T-cell (primary cell): ENCODE measurements at regions not wholly inside any gene's neighbourhood (a gene's known extent, or its start where the extent isn't known, plus 50 kb on each side); places are given as distances from the start of the nearest gene placed in this dataset.
"Not testable (repeated sequence)": the region's sequence is repeated elsewhere in the genome, so short reads cannot be mapped to it uniquely, and the experiment has no call there.

Experiments used
- ATAC-seq, 4 experiments: fragments of 200-7000 bp in 3 of 4; fragments of 150-1000 bp in 1 of 4; cut with Tn5 transposase; replicated peaks in 1 of 4; 1 replicate in 3 of 4; 2 replicates in 1 of 4; pipeline ENCODE4 v1.10.0; 2021; ENCODE audit warnings: moderate library complexity in 3 of 4, mild to moderate bottlenecking in 2 of 4, moderate number of reproducible peaks in 1 of 4
- CTCF ChIA-PET, 2 donors: fragments of 300-600 bp; sonication (Branson Sonifier 250); formaldehyde crosslinking; loops; one replicate each; lab custom pipeline; 2022; ENCODE audit warnings: antibody characterized with exemption in 2 of 2; lab: Charles Lee
- POLR2A ChIA-PET, 2 donors: fragments of 300-600 bp; sonication (Branson Sonifier 250); formaldehyde crosslinking; loops; one replicate each; lab custom pipeline; 2022; ENCODE audit warnings: antibody characterized with exemption in 2 of 2; lab: Charles Lee
- DNase-seq, 35 experiments: peaks; one replicate each; pipeline versions ENCODE4 v3.0.0 to v3.0.0-alpha.2; 2013 to 2023
- H3K27ac ChIP-seq: one replicate; pipeline ENCODE4 v1.5.1; 2013; ENCODE audit warnings: low read length
- H3K27me3 ChIP-seq, 2 experiments: replicated peaks in 1 of 2; 1 replicate in 1 of 2; 2 replicates in 1 of 2; pipeline versions ENCODE4 v1.6.1 to v1.7.0; 2013; ENCODE audit warnings: low read length in 1 of 2, mixed read lengths in 1 of 2; ENCODE audit not compliant: control insufficient read depth in 2 of 2, insufficient read depth in 2 of 2; ENCODE audit errors: extremely low read depth in 1 of 2
- H3K36me3 ChIP-seq, 2 donors: 1 replicate in 1 of 2; 2 replicates in 1 of 2; pipeline versions ENCODE4 v1.6.1 to v1.7.0; 2013; ENCODE audit warnings: low read length in 1 of 2; ENCODE audit not compliant: control insufficient read depth in 2 of 2, insufficient read depth in 1 of 2; ENCODE audit errors: extremely low read depth in 1 of 2
- H3K4me1 ChIP-seq, 2 experiments: 1 replicate in 1 of 2; 2 replicates in 1 of 2; pipeline versions ENCODE4 v1.6.1 to v1.7.0; 2013; ENCODE audit warnings: low read length in 2 of 2, mixed read lengths in 1 of 2; ENCODE audit not compliant: insufficient read depth in 2 of 2, control insufficient read depth in 1 of 2; ENCODE audit errors: extremely low read depth in 1 of 2
- H3K4me3 ChIP-seq, 2 donors: 1 replicate in 1 of 2; 2 replicates in 1 of 2; pipeline versions ENCODE4 v1.5.1 to v1.7.0; 2013; ENCODE audit warnings: mild to moderate bottlenecking in 2 of 2, low read length in 1 of 2, moderate library complexity in 1 of 2; ENCODE audit not compliant: control insufficient read depth in 1 of 2; ENCODE audit errors: extremely low read depth in 1 of 2
- H3K9me3 ChIP-seq: 2 replicates; pipeline ENCODE4 v1.7.0; 2013
- H3K27ac Mint-ChIP-seq, 2 donors: one replicate each; pipeline ENCODE4 v1.8.0; 2020 to 2021; ENCODE audit warnings: mild to moderate bottlenecking in 2 of 2, mixed read lengths in 2 of 2
- H3K27me3 Mint-ChIP-seq, 2 donors: one replicate each; pipeline ENCODE4 v1.8.0; 2021 to 2022; ENCODE audit warnings: mixed read lengths in 2 of 2
- H3K36me3 Mint-ChIP-seq: one replicate; pipeline ENCODE4 v1.8.0; 2021; ENCODE audit warnings: mixed read lengths
- H3K4me1 Mint-ChIP-seq, 3 donors: one replicate each; pipeline ENCODE4 v1.8.0; 2020 to 2022; ENCODE audit warnings: mixed read lengths in 3 of 3, mild to moderate bottlenecking in 1 of 3
- H3K4me3 Mint-ChIP-seq, 3 donors: one replicate each; pipeline ENCODE4 v1.8.0; 2020 to 2022; ENCODE audit warnings: mild to moderate bottlenecking in 3 of 3, mixed read lengths in 3 of 3, moderate library complexity in 3 of 3
- H3K9me3 Mint-ChIP-seq, 3 donors: one replicate each; pipeline ENCODE4 v1.8.0; 2020 to 2022; ENCODE audit warnings: mixed read lengths in 3 of 3
- WGBS: methylation state at CpG from one replicate; pipeline ENCODE4 v1.1.5; 2013; ENCODE audit warnings: missing lambda C conversion rate; ENCODE audit not compliant: insufficient coverage; 5-methylcytosine and 5-hydroxymethylcytosine counted together

- Histone ChIP-seq H3K27ac (no peak overlapping the region), H3K27me3 (no peaks in the 10 kb centered on the region), H3K9me3 (no peaks in the 10 kb centered on the region), H3K4me1 (no peaks in the 10 kb centered on the region), H3K36me3 (no peaks in the 10 kb centered on the region), H3K4me3 (no peak overlapping the region)
- no peak overlapping the region for H3K4me3 Mint-ChIP-seq
- H3K4me1 Mint-ChIP-seq = no peaks in the 10 kb centered on the region
- DNase-seq (no peak), ATAC-seq (no peak)
- no peaks in the 10 kb centered on the region for H3K27me3 Mint-ChIP-seq
- ChIA-PET CTCF (no interaction called here), POLR2A (no interaction called here)
- peaks cover 4 to 16% (median 12%) of the 10 kb centered on the region in 3 donors for H3K9me3 Mint-ChIP-seq
- H3K36me3 Mint-ChIP-seq = no peaks in the 10 kb centered on the region
- H3K27ac Mint-ChIP-seq = no peak overlapping the region
- no CpG with 5 or more reads among the region's 1 CpG for WGBS
Observed at GRCh38 chr5:83817591-83817990, 96.9 kb upstream of the HAPLN1 start.

- Mint-ChIP-seq H3K9me3 (peaks cover 3 to 17% (median 7%) of the 10 kb centered on the region in 3 donors), H3K27me3 (no peaks in the 10 kb centered on the region), H3K36me3 (no peaks in the 10 kb centered on the region), H3K27ac (no peak overlapping the region), H3K4me1 (no peaks in the 10 kb centered on the region), H3K4me3 (no peak overlapping the region)
- no peak for DNase-seq
- no CpG with 5 or more reads among the region's 2 CpGs for WGBS
- ChIA-PET CTCF (no interaction called here), POLR2A (no interaction called here)
- no peaks in the 10 kb centered on the region for H3K9me3 ChIP-seq
- ATAC-seq = no peak
- no peaks in the 10 kb centered on the region for H3K36me3 ChIP-seq
- no peak overlapping the region for H3K27ac ChIP-seq
- no peaks in the 10 kb centered on the region for H3K4me1 ChIP-seq
- no peaks in the 10 kb centered on the region for H3K27me3 ChIP-seq
- H3K4me3 ChIP-seq = no peak overlapping the region
Observed at GRCh38 chr5:83815661-83816060, 95.0 kb upstream of the HAPLN1 start.

DNA sequence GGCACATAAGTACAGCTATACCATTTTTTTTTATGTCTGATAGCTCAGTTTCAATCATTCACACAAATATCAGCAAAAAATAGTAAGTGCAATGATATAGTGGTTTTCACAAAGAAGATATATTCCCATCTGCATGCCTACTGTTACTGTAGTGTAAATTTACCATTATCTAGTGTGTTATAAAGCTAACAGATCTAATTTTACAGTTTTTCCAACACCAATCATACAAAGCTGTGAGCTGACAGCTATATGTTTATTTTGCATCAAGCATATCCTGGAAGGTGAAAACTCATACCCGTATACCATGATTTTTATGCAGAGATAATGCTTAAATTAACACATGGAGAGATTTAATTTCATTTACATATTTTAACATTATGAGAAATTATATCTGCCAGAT lies 89.9 kb upstream of the HAPLN1 start:
- Mint-ChIP-seq H3K27ac (no peak overlapping the region), H3K4me3 (no peak overlapping the region), H3K4me1 (no peaks in the 10 kb centered on the region), H3K9me3 (peaks cover 0 to 11% (median 7%) of the 10 kb centered on the region in 3 donors), H3K36me3 (no peaks in the 10 kb centered on the region), H3K27me3 (no peaks in the 10 kb centered on the region)
- no CpG with 5 or more reads among the region's 1 CpG for WGBS
- Histone ChIP-seq H3K9me3 (no peaks in the 10 kb centered on the region), H3K36me3 (no peaks in the 10 kb centered on the region), H3K27me3 (no peaks in the 10 kb centered on the region), H3K4me3 (no peak overlapping the region), H3K27ac (no peak overlapping the region), H3K4me1 (no peaks in the 10 kb centered on the region)
- ChIA-PET POLR2A (no interaction called here), CTCF (no interaction called here)
- DNase-seq (no peak), ATAC-seq (no peak)

GRCh38 chr5:83802686-83803085 lies 82.0 kb upstream of the HAPLN1 start:
- Histone ChIP-seq H3K4me3 (no peak overlapping the region), H3K36me3 (no peaks in the 10 kb centered on the region), H3K9me3 (no peaks in the 10 kb centered on the region), H3K4me1 (no peaks in the 10 kb centered on the region), H3K27ac (no peak overlapping the region), H3K27me3 (no peaks in the 10 kb centered on the region)
- CTCF ChIA-PET = no interaction called here
- Mint-ChIP-seq H3K4me3 (no peak overlapping the region), H3K27ac (no peak overlapping the region), H3K9me3 (peaks cover 0 to 6% (median 0%) of the 10 kb centered on the region in 3 donors), H3K4me1 (no peaks in the 10 kb centered on the region), H3K27me3 (no peaks in the 10 kb centered on the region), H3K36me3 (no peaks in the 10 kb centered on the region)
- WGBS = 60% methylated on average over 1 of the region's 2 CpGs
- ATAC-seq (no peak), DNase-seq (no peak)
- POLR2A ChIA-PET = no interaction called here

DNA sequence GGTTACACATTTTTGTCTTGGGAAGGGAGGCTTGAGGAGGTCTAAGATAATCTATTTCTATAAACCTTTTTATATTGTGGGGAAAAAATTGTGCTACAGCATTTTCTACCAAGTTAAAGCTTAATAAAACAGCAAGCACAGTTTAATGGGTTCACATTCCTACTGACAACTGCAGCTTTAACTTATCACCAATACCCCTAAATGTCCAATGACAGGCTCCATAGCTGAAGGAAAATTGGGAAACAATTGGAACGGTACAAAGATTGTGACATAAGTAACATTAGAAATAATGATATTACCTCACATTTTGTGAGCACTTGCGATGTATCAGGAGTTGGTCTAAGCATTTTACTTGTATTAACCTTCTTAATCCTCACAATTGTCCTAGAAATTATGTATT lies 79.5 kb upstream of the HAPLN1 start:
- no peak overlapping the region for H3K4me3 Mint-ChIP-seq
- DNase-seq (no peak), ATAC-seq (no peak)
- no peaks in the 10 kb centered on the region for H3K4me1 ChIP-seq
- H3K4me3 ChIP-seq = no peak overlapping the region
- H3K36me3 ChIP-seq = no peaks in the 10 kb centered on the region
- ChIA-PET POLR2A (no interaction called here), CTCF (no interaction called here)
- no peak overlapping the region for H3K27ac Mint-ChIP-seq
- H3K36me3 Mint-ChIP-seq = no peaks in the 10 kb centered on the region
- H3K9me3 Mint-ChIP-seq = peaks cover 0 to 4% (median 0%) of the 10 kb centered on the region in 3 donors
- H3K4me1 Mint-ChIP-seq = no peaks in the 10 kb centered on the region
- no peaks in the 10 kb centered on the region for H3K27me3 Mint-ChIP-seq
- no peaks in the 10 kb centered on the region for H3K27me3 ChIP-seq
- H3K9me3 ChIP-seq = no peaks in the 10 kb centered on the region
- no CpG with 5 or more reads among the region's 2 CpGs for WGBS
- H3K27ac ChIP-seq = no peak overlapping the region

- H3K27me3 ChIP-seq, POLR2A ChIA-PET, H3K36me3 ChIP-seq, H3K4me1 ChIP-seq, H3K4me3 ChIP-seq, H3K4me1 Mint-ChIP-seq, H3K27me3 Mint-ChIP-seq, H3K9me3 ChIP-seq, H3K36me3 Mint-ChIP-seq, H3K27ac ChIP-seq, H3K9me3 Mint-ChIP-seq, CTCF ChIA-PET, H3K27ac Mint-ChIP-seq, ATAC-seq, DNase-seq, H3K4me3 Mint-ChIP-seq: not testable (repeated sequence)
- 90% methylated on average over 9 of the region's 11 CpGs for WGBS
Observed at GRCh38 chr5:83799020-83799419, 78.4 kb upstream of the HAPLN1 start.

- Mint-ChIP-seq H3K36me3 (no peaks in the 10 kb centered on the region), H3K9me3 (no peaks in the 10 kb centered on the region), H3K4me1 (no peaks in the 10 kb centered on the region), H3K27me3 (no peaks in the 10 kb centered on the region), H3K4me3 (no peak overlapping the region), H3K27ac (no peak overlapping the region)
- no peaks in the 10 kb centered on the region for H3K36me3 ChIP-seq
- H3K27me3 ChIP-seq = no peaks in the 10 kb centered on the region
- POLR2A ChIA-PET = no interaction called here
- WGBS = no CpG with 5 or more reads among the region's 1 CpG
- no peak for DNase-seq
- no peak for ATAC-seq
- H3K9me3 ChIP-seq = no peaks in the 10 kb centered on the region
- H3K27ac ChIP-seq = no peak overlapping the region
- CTCF ChIA-PET = no interaction called here
- no peak overlapping the region for H3K4me3 ChIP-seq
- no peaks in the 10 kb centered on the region for H3K4me1 ChIP-seq
Observed at GRCh38 chr5:83789371-83789770, 68.7 kb upstream of the HAPLN1 start.
